ENCODE measurements at regions not wholly inside any gene's neighbourhood (a gene's known extent, or its start where the extent isn't known, plus 50 kb on each side); places are given as distances from the start of the nearest gene placed in this dataset.

DNA sequence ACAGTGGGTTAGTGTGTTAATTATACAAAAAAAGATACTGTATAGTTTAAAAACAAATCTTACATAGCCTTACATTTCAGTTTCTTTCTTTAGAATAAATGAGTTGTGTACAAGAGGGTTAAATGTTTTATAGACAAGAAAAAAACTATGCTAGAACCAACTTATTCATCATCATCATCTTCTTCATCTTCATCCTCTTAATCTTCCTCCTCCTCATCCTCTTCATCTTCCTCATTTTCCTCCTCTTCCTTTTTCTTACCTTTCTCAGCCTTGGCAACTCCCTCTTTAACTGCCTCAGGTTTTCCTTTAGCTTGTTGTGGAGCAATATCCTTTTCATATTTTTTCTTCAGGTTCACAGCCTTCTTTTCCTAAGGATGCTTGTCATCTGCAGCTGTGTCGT lies 53.7 kb downstream of the RPS12 start:
- DNase-seq (ENCODE audit: low read depth), result no peak

DNA sequence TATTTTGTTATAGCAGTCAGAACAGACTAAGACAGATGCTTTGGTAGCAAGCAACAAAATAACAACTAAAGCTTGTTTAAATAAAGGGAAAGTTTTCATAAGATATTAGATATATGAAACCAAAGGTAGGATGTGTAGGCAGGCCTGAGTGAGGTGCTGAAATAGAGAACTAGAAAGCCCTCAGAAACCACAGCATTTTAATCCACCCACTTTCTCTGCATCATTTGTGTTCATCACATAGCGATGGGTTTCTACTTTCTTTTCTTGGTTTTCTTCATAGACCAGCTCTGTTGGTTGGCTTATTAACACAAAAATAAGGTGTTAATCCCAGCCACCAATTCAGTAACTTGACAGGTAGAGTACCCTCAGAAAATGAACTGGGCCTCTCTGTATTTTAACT lies 58.6 kb downstream of the RPS12 start:
- no peak for DNase-seq (ENCODE audit: low read depth)

DNA sequence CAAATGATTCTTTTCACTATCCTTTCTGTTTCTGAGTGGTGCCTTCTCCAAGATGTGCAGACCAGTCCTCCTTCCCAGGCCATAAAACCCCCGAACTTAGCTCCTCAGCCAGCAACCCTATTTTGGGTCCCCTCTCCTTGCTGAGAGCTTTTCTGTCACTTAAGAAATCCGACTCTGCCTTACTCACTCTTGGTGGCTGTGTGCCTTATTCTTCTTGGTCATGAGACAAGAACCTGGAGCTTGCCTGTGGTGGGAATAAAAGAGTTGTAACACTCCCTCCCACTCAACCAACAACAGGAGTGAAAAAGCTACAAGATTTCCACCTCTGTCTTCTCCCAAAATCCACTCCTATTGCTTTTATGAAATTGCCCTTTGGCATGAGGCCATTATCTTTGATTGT lies 62.6 kb downstream of the RPS12 start:
- no peak for DNase-seq (ENCODE audit: low read depth)

DNA sequence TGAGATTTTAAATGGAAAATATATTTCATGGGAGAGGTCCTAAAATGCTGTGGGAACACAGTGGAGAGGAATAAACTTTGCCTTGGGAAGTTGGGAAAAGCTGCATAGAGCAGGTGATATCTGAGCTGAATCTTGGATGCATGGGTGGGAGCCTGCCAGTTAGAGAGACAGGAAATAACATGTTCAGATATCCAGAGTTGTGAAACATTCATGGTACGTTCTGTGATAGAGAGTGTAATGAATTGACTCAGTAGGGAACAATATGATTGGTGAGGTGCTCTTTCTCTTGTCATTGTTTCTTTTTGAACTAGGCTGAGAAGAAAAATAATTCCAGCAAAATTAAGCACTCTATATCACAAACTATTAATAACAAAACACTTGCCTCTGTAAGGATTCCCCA lies 72.8 kb downstream of the RPS12 start:
- DNase-seq (ENCODE audit: low read depth), result peak; percentile 23

DNA sequence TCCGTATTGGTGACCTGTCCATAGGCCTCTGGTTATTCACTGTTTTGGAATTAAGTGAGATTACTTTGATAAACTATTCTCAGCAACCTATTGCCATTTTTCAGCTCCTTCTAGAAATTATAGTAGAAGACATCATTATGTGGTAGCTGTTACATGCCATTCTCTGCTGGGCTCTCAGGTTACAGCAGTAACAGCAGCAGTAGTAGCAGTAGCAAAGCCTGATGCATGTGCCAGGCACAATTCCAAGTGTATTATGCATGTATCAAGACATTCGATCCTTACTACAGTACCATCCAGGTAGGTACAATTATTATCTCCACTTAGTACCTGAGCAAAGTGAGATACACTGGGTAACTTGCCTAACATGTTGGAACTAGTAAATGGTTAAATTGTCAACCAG lies 74.3 kb downstream of the RPS12 start:
- DNase-seq (ENCODE audit: low read depth), result no peak

DNA sequence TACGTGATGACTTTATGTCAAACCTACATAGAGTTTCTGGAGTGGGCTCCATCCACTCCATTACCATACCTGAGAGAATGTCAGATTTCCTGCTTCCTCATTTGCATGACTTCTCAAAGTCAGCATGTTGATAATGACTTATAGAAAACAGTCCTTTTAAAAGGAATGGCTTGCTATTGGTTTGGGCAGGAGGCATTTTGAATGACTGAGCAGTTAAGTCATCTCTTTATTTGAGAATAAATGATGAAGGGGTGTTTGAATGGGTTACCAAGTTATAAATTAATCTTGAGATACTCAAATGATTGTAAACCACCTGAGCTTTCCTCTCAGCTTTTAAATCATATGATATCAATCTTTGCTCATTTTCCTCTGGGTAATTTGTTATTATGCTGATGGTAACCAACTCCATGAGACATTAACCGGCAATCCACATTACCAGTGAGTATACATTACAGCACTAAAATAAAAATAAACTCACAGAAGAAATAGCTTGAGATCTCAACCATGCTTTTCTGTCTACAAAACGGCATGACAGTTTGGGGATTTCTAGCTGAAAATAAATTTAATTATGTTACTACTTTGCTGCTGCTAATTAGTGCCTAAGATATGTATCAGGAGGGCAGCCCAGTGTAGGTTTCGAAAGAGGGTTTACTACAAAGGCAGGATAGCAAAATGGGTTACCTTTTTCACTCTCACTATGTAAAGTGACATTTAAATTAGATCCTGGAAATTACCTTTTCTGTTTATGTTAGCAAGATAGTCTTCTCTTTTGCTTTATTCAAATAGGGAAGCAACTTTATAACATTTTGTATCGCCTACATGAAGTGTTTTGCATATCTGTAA lies 78.8 kb downstream of the RPS12 start:
- DNase-seq (ENCODE audit: low read depth), result no peak

DNA sequence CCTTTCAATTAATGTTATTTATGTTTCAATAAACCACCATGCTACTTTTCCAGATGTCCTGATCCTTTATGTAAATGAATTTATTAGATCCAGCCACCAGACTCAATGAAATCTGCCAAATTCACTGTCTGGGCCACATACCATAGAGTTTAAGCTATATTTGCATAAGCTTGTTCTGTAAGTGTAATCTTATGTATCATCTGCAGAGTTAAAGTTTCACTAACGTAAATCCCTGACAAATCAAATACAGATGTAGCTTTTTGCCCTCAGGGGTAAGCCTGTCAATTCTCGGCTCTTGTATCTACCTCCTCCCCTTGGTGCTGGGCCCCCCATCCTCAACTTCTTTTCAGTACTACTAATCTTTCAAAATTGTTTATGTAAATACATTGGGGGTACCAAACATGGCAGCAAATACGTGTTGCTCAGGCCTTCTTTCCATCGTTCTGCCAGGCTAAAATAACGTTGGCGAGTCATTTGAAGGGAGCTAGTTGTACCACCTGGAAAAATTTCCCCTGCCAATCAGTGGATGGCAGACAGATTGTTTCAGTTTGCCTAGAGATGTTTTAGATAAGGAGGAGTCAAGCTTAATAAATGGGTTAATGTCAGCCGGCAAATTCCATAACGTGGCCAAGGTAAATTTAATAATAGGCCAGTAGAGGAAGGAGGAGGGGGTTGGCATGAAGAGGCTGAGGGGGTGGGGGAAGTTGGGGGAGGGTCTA lies 79.6 kb downstream of the RPS12 start:
- no peak for DNase-seq (ENCODE audit: low read depth)

DNA sequence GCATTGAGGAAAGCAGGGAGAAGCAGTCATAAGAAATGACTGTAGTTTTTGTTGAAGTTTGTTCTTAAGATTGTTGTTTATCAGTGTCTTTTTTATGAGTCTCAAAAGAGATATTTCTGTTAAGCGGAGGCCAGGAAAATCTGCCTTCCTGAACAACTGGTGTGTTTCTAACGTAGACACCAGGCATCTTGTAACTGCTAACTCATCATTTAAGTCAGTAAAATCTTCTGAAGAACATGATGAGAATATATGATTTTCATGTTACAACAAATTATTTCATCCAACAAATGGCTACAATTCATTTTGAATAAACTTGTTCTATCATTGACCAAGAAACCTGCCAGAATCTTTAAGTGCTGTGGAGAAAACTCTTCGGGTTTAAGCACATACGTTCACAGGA lies 84.0 kb downstream of the RPS12 start:
- DNase-seq (ENCODE audit: low read depth), result no peak

DNA sequence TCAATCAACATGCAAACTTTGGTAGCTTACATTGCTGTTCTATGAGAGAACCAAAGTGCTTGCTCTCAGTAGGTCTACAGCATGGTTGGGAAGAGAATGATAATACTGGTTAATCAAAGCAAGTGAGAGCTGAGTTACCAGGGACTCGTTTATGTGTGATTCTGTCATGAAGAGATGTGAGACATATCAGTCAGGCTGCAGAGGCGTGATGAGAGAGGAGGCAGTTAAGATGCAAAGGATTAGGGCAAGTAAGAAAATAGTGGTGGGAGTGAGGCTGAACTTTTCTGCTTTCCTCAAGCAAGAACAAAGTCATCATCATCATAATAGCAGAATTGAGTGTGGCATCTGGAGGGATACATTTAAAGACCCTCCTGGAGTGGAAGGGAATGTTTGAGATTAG lies 86.5 kb downstream of the RPS12 start:
- DNase-seq (ENCODE audit: low read depth), result no peak

DNA sequence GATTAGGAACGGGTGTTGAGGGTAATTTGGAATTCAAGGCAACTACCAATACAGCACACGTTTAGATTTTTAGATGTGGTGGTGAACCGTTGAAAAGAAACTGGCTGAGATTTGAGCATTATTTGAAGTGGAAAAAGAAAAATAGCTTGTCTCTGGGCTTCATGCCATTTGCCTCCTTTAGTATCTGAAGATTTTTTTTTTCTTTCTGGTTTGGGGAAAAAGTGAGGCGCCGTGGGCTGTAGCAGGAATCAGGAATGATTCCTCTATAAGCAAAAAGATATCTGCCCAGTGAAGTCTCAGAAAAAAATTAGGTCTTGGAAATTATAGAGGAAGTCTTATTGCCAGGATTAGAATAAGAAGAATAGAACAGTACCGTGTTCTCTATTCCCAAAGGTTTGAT lies 88.5 kb downstream of the RPS12 start:
- no peak for DNase-seq (ENCODE audit: low read depth)

DNA sequence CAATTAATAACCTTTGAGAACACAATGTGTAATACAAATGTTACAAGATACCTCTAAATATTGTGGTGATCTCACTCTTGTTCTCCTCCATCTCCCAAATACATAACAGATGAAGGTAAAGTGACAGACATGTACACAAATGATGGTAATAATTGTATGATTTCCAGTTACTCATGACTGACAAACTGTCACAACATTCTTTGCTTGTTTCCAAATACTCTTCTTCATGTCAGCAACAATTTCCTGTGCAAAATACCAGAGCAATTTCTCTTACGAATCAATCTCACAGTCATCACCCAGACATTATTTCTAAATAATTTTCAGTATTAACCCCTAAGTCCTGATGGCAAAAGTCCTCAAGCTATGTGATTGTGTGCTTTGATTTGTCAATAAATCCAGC lies 92.9 kb downstream of the RPS12 start:
- DNase-seq (ENCODE audit: low read depth), result no peak

DNA sequence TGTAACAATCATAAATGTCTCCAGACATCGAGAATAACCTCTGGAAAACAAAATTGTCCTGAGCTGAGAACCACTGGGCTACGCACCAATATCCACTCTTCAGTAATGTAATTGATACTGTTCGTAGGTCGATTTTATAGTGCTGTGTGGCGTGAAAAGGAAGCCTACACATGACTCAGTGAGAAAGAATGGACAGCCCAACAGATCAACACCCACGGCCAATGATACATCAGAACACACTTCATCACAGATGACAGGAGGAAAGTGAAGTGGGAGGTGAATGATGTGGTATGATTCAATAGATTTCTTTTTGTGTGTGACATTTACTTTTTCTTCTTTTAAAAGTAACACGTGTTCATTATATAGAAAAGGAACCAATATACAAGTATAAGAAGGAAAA lies 93.5 kb downstream of the RPS12 start:
- peak; percentile 51 for DNase-seq (ENCODE audit: low read depth)

DNA sequence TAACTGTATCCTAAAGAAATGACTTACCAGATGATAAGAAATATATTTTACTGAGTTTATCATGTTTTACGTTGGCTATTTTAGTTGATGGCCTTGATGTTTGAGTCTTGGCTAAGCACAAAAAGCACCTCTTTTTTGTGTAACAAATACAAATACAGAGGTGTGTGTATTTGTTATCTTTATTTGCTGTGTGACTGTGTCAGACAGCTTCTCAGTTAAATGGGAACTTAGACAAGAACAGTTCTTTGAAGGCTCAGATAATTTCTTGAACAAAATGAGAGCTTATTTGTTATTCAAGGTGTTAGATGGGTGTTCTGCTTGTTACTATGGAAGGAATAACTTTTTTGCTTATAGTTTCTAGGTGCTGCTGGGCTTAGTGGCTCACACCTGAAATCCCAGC lies 95.4 kb downstream of the RPS12 start:
- no peak for DNase-seq (ENCODE audit: low read depth)

DNA sequence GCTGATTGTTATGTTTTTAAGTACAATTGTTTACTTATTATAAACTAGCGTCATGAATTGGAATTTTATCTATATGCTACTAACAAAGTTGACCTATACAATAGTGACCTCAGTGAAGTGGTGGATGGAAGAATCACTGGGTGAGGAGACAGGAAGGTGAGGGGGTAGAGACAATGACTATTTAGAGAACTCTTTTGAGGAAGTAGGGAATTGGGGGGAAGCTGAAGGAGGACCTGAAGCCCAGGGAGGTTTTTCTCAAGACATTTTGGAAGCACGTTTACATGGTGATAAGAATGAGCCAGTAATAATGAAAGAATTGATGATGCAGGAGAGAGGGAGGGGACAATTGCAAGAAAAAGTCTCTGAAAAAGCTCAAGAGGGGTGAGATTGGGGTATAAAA lies 96.4 kb downstream of the RPS12 start:
- DNase-seq (ENCODE audit: low read depth), result no peak

DNA sequence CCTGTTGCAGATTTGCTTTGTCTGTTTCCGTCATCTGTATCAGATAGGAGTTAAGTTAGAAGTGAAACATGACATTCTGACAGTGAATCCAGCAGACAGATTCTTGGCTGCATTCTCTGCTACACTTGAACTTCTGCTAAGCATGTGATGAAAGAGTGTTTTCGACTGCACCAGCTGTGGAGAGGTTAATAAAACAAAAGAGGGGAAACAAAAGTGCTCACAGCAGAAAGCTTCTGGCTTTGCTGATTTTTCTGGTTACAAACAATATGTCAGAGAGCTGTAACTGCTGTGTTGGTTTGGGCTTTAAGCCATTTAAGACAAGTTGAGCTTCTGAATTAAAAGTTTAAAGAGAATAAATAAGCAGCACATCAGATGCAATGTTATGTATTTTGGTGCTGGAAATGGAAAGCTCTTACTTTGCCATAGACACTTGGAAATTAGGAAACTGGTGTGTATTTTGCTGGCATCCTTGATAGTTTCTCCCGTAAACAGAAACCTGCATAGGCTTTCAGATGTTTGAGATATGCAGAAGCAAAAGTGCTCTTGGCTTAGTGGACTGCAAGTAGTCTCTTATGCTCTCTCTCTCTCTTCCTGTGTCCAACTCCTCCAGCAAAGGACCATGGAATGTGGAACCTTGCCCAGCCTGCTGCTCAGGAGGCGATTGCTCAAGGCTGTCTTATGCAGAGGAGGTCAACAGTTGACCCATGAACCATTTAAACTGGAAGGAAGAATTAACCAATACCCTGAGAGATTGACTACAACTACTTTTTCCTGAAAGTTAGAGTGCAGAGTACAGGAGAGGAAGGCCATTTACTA lies 104.9 kb downstream of the RPS12 start:
- peak; percentile 91 for DNase-seq (ENCODE audit: low read depth)

DNA sequence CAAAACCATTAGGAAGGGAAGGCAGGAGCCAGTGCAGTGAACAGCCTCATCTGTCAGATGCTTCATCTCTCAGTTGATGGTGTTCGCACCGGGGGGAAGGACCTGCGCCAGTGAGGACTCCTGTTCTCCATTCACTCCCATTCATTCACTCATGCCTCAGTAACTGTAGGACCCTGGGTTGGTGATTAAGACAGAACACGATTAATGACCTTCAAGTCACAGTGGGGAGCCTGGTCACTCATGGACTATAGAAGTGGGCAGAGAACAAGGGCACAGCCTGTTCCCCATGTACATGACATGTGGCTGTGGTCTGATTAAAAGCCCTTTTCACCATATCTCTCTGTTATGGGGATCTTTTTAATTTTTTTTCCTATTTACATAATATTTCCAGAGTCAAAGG lies 113.3 kb downstream of the RPS12 start:
- no peak for DNase-seq (ENCODE audit: low read depth)

DNA sequence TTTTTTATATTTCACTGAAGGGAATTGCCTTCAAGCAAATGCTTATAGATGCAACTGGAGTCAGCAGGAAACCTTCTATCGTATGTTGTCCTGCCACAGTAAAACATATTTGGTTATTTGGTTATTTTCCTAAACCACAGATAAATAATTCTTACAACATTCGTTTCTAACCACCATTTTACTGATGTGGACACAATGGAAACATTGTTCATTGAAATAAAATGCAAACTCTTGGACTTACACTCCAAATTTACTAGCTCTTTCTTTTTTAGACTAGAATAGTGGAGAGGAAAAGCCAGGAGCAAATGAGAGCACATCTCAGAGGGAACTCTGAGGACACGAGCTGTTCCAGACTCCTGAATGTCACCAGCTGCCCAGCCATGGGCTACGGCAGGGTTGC lies 114.8 kb downstream of the RPS12 start:
- no peak for DNase-seq (ENCODE audit: low read depth)

DNA sequence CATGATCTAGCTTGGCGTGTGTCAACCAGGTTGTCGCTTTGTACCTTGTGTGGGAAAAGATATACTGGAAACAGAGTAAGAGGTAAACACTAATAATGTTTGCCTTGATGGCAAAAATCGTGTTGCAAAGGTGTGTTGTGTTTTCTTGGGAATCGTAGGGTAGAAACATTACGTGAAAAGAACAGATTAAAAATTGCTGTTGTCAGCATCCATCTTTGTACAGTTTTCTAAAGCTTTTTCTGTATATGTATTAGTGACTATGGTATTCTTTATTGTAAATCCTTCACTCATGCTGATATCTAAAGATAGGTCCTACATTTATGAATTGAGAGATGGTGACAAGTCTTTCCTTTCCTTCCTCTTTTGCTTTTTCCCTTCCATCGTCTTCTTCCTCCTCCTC lies 116.9 kb downstream of the RPS12 start:
- no peak for DNase-seq (ENCODE audit: low read depth)

DNA sequence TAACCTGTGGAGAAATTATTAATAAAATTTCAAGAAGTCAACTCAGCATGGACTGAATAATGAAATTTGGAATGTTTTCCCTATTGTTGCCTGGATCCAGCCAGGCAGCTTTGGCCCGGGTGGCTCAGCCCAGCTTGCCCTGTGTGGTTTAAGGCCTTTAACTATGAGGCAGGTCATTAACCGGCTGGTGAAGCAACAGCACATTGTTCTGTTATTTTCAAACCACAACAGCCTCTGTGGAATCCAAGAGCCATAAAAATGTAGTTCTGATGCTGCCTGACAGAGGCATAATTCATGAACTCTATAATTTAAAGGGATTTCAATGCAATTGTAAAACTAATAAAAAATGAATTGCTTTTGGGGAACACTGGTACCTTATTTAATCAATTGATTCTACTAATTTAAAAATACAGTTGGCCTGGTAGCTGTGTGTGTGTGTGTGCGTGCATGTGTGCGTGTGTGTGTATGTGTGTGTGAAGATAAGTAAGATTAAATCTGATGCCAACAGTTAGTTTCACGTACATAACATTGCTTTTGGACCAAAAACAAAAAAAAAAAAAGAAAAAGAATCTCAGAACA lies 117.7 kb downstream of the RPS12 start:
- peak; percentile 83 for DNase-seq (ENCODE audit: low read depth)

DNA sequence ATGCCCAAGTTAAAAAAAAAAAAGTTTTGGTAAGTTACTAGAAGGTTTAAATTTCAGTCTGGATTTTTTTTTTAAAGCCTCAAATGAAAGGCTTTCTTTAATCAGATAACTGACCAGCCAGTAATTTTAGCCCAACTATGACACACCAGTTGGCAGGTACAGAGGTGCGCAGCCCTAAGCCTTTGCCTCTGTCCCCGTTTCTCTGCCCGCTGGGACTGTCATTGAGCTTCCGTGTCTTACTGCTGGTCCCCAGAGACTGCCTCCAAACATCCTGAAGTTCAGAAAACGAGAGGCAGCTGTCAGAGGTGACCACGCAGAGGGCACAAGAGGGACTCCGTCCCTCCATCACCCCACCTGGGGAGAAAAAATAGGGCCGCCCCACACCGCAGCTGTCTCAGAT lies 118.2 kb downstream of the RPS12 start:
- DNase-seq (ENCODE audit: low read depth), result no peak

DNA sequence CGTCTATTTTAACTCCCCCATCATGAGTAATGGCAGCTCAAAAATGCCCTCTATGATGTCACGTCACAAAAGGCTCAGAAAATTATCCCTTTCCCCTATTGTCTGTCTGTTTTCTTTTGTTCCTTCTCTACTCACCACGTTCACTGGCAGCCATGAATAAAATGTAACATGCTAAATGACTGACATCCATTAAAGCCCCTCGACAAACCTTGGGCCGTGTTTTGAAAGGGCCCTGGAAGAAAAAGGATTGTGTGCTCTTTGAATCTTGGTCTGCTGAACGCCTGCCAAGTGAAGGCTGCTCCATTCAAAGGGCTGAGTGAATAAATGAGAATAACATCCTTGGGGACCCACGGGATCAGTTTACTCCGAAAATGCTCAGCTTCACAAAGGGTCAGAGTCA lies 118.7 kb downstream of the RPS12 start:
- DNase-seq (ENCODE audit: low read depth), result no peak

DNA sequence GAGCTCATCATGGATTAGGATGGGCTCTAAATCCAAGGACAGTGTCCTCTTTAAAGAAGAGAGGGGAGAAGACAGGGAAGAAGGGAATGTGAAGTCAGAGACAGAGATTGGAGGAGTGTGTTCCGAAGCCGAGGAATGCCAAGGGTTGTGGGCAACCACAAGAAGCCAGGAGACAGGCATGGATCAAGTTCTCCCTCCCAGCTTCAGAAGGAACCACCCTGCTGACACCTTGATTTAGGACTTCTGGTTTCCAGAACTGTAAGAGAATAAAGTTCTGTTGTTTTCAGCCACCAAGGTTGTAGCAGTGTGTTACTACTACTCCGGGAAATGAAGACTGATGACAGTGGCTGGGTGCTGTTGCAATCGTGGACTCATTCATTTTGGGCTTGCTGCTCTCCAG lies 120.1 kb downstream of the RPS12 start:
- peak; percentile 77 for DNase-seq (ENCODE audit: low read depth)

DNA sequence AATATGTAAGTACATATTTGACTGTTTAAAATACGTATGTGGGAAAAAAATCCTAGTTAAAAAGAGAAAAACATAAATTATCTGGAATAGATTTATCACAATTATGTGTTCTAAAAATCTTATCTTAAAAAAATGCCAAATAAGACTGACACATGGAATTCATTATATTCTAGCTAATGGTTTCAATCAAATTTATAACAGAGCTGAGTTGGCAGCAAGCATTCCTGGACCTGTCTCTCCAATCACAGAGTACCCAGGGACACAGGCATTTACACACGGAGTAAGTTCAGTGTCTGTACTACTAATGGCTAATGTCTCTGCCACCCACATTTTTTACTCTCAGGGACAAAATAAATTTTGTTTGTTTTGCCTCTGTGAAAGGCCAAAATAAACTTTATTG lies 122.3 kb downstream of the RPS12 start:
- DNase-seq (ENCODE audit: low read depth), result no peak
